NT2/D1 (cell line): ENCODE measurements at regions not wholly inside any gene's neighbourhood (a gene's known extent, or its start where the extent isn't known, plus 50 kb on each side); places are given as distances from the start of the nearest gene placed in this dataset.

Experiments used
- YY1 ChIP-seq: IDR thresholded peaks from 2 replicates; pipeline ENCODE4 v1.6.1; 2011; ENCODE audit not compliant: insufficient read length, insufficient read depth
- ZNF274 ChIP-seq: IDR thresholded peaks from 2 replicates; pipeline ENCODE4 v1.6.1; 2011; ENCODE audit warnings: mild to moderate bottlenecking, low read depth, low read length

GRCh38 chr5:154652746-154653417 lies 102.3 kb upstream of the LARP1 start:
- no peak for TF ChIP-seq ZNF274
- TF ChIP-seq YY1, result no peak
